Left ventricle myocardium superior (tissue), 1 donor: ENCODE measurements at regions not wholly inside any gene's neighbourhood (a gene's known extent, or its start where the extent isn't known, plus 50 kb on each side); places are given as distances from the start of the nearest gene placed in this dataset.
"Not testable (repeated sequence)": the region's sequence is repeated elsewhere in the genome, so short reads cannot be mapped to it uniquely, and the experiment has no call there.

Experiments
- ATAC-seq: fragments of 200-7000 bp; cut with Tn5 transposase; one replicate; pipeline ENCODE4 v1.9.1; 2020; ENCODE audit warnings: mild to moderate bottlenecking, moderate library complexity
- DNase-seq: peaks from one replicate; pipeline ENCODE4 v3.0.0-alpha.2; 2020
- intact Hi-C: fragments of 100-400 bp; cut with micrococcal nuclease; formaldehyde crosslinking; loops from one replicate; pipeline ENCODE4 v1.11.0; 2022
- donor health status: DM: no; HTN: yes; CAD: no; lungs with severe emphysema.

- DNase-seq = no peak
- intact Hi-C loops = no loop called here
- ATAC-seq = no peak
Observed at GRCh38 chr15:62269504-62269903, 104.4 kb upstream of the C2CD4B start.

GRCh38 chr15:62270216-62270921 lies 105.3 kb upstream of the C2CD4B start:
- DNase-seq (no peak), ATAC-seq (no peak)
- intact Hi-C loops = no loop called here

- intact Hi-C loops = no loop called here
- DNase-seq (no peak), ATAC-seq (no peak)
Observed at GRCh38 chr15:62272290-62272689, 107.2 kb upstream of the C2CD4B start.

- intact Hi-C loops = loop anchor here (2.0 kb wide), 1 partner anchor 41 kb away; no protein-coding TSS in a partner anchor
- DNase-seq (no peak), ATAC-seq (no peak)
Observed at GRCh38 chr15:62275831-62276230, 110.7 kb upstream of the C2CD4B start.

- no peak for DNase-seq
- ATAC-seq = peak; percentile 42
- intact Hi-C loops = no loop called here
Observed at GRCh38 chr15:62277816-62278394, 112.8 kb upstream of the C2CD4B start.

- ATAC-seq (no peak), DNase-seq (no peak)
- intact Hi-C loops = no loop called here
Observed at GRCh38 chr15:62278534-62278933, 113.4 kb upstream of the C2CD4B start.

GRCh38 chr15:62279041-62279440 lies 114.0 kb upstream of the C2CD4B start:
- DNase-seq = no peak
- ATAC-seq = no peak
- intact Hi-C loops = no loop called here

- ATAC-seq = no peak
- intact Hi-C loops = no loop called here
Observed at GRCh38 chr15:62280625-62281024, 115.5 kb upstream of the C2CD4B start.

GRCh38 chr15:62281801-62282200 lies 116.7 kb upstream of the C2CD4B start:
- ATAC-seq, intact Hi-C loops, DNase-seq: not testable (repeated sequence)

More at GRCh38 chr15:62280625-62281024, 115.5 kb upstream of the C2CD4B start:
- DNase-seq = no peak

- ATAC-seq (no peak), DNase-seq (no peak)
- intact Hi-C loops = no loop called here
Observed at GRCh38 chr15:62287066-62287857, 122.2 kb upstream of the C2CD4B start.

GRCh38 chr15:62288361-62289017 lies 123.4 kb upstream of the C2CD4B start:
- intact Hi-C loops = no loop called here
- DNase-seq = no peak
- no peak for ATAC-seq

- ATAC-seq (no peak), DNase-seq (no peak)
- intact Hi-C loops = no loop called here
Observed at GRCh38 chr15:62291262-62291661, 126.2 kb upstream of the C2CD4B start.

- intact Hi-C loops = no loop called here
- DNase-seq = no peak
- no peak for ATAC-seq
Observed at GRCh38 chr15:62296756-62297507, 131.8 kb upstream of the C2CD4B start.

GRCh38 chr15:62297522-62297921 lies 132.4 kb upstream of the C2CD4B start:
- intact Hi-C loops = no loop called here
- no peak for ATAC-seq

GRCh38 chr15:62297933-62298332 lies 132.8 kb upstream of the C2CD4B start:
- intact Hi-C loops = no loop called here
- ATAC-seq = no peak

More at GRCh38 chr15:62297522-62297921, 132.4 kb upstream of the C2CD4B start:
- no peak for DNase-seq

GRCh38 chr15:62298811-62299210 lies 133.7 kb upstream of the C2CD4B start:
- DNase-seq (no peak), ATAC-seq (no peak)
- intact Hi-C loops = no loop called here

More at GRCh38 chr15:62297933-62298332, 132.8 kb upstream of the C2CD4B start:
- no peak for DNase-seq

GRCh38 chr15:62299541-62299940 lies 134.5 kb upstream of the C2CD4B start:
- no peak for DNase-seq

GRCh38 chr15:62301993-62302675 lies 137.0 kb upstream of the C2CD4B start:
- no peak for DNase-seq
- intact Hi-C loops = no loop called here
- ATAC-seq = peak; percentile 89

More at GRCh38 chr15:62299541-62299940, 134.5 kb upstream of the C2CD4B start:
- intact Hi-C loops = no loop called here
- no peak for ATAC-seq
